Ramos (cell line): ENCODE measurements at regions not wholly inside any gene's neighbourhood (a gene's known extent, or its start where the extent isn't known, plus 50 kb on each side); places are given as distances from the start of the nearest gene placed in this dataset.

Source experiments
- in situ Hi-C: fragments of 300-500 bp; cut with MboI; formaldehyde crosslinking; loops from one replicate; pipeline ENCODE4 v1.14.3; 2022; ENCODE audit warnings: low sequenced_read_pairs; ENCODE audit not compliant: unreplicated experiment

- in situ Hi-C loops = no loop called here
Observed at GRCh38 chr10:57300718-57301117, 939.7 kb upstream of the ZWINT start.

- in situ Hi-C loops = no loop called here
Observed at GRCh38 chr10:57294698-57295097, 933.6 kb upstream of the ZWINT start.

- in situ Hi-C loops = no loop called here
Observed at GRCh38 chr10:57288754-57289153, 927.7 kb upstream of the ZWINT start.

- in situ Hi-C loops = no loop called here
Observed at GRCh38 chr10:57262892-57263291, 901.8 kb upstream of the ZWINT start.

GRCh38 chr10:57260175-57260574, 899.1 kb upstream of the ZWINT start:
- in situ Hi-C loops = no loop called here

GRCh38 chr10:57249615-57250281, 888.7 kb upstream of the ZWINT start:
- in situ Hi-C loops = no loop called here

- in situ Hi-C loops = no loop called here
Observed at GRCh38 chr10:57247271-57247670, 886.2 kb upstream of the ZWINT start.

- in situ Hi-C loops = no loop called here
Observed at GRCh38 chr10:57225920-57226319, 864.9 kb upstream of the ZWINT start.

GRCh38 chr10:57224811-57225210, 863.8 kb upstream of the ZWINT start:
- in situ Hi-C loops = no loop called here

- in situ Hi-C loops = no loop called here
Observed at GRCh38 chr10:57222603-57223002, 861.5 kb upstream of the ZWINT start.

- in situ Hi-C loops = no loop called here
Observed at GRCh38 chr10:57222129-57222528, 861.1 kb upstream of the ZWINT start.

GRCh38 chr10:57221674-57222073, 860.6 kb upstream of the ZWINT start:
- in situ Hi-C loops = no loop called here

GRCh38 chr10:57218382-57218781, 857.3 kb upstream of the ZWINT start:
- in situ Hi-C loops = no loop called here

- in situ Hi-C loops = no loop called here
Observed at GRCh38 chr10:57202356-57202755, 841.3 kb upstream of the ZWINT start.

GRCh38 chr10:57188846-57189245, 827.8 kb upstream of the ZWINT start:
- in situ Hi-C loops = no loop called here

- in situ Hi-C loops = no loop called here
Observed at GRCh38 chr10:57186201-57186600, 825.1 kb upstream of the ZWINT start.

GRCh38 chr10:57169597-57169996, 808.5 kb upstream of the ZWINT start:
- in situ Hi-C loops = no loop called here

- in situ Hi-C loops = no loop called here
Observed at GRCh38 chr10:57168611-57169240, 807.7 kb upstream of the ZWINT start.

GRCh38 chr10:57165671-57166070, 804.6 kb upstream of the ZWINT start:
- in situ Hi-C loops = no loop called here

- in situ Hi-C loops = no loop called here
Observed at GRCh38 chr10:57162231-57162630, 801.2 kb upstream of the ZWINT start.

GRCh38 chr10:57161157-57161556, 800.1 kb upstream of the ZWINT start:
- in situ Hi-C loops = no loop called here

- in situ Hi-C loops = no loop called here
Observed at GRCh38 chr10:57145548-57145947, 784.5 kb upstream of the ZWINT start.
